ENCODE measurements at regions not wholly inside any gene's neighbourhood (a gene's known extent, or its start where the extent isn't known, plus 50 kb on each side); places are given as distances from the start of the nearest gene placed in this dataset.

DNA sequence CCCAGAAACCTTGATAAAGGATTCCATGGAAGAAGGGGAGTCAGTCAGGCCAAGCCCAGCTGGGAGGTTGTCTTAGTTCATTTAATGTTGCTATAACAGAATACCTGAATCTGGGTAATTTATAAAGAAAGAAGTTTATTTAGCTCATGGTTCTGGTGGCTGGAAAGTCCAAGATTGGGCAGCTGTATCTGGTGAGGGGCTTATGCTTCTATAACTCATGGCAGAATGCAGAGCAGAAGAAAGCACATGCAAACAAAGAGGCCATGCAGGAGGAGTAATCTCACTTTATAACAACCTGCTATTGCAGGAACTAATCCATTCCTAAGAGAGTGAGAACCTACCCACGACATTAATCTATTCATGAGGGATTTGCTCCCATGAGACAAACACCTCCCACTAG, 54.2 kb upstream of the ANKRD1 start:
- DNase-seq (ENCODE audit: low spot score), result no peak

GRCh38 chr10:90977162-90977854, 56.4 kb upstream of the ANKRD1 start:
- no peak for DNase-seq (ENCODE audit: low spot score)

DNA sequence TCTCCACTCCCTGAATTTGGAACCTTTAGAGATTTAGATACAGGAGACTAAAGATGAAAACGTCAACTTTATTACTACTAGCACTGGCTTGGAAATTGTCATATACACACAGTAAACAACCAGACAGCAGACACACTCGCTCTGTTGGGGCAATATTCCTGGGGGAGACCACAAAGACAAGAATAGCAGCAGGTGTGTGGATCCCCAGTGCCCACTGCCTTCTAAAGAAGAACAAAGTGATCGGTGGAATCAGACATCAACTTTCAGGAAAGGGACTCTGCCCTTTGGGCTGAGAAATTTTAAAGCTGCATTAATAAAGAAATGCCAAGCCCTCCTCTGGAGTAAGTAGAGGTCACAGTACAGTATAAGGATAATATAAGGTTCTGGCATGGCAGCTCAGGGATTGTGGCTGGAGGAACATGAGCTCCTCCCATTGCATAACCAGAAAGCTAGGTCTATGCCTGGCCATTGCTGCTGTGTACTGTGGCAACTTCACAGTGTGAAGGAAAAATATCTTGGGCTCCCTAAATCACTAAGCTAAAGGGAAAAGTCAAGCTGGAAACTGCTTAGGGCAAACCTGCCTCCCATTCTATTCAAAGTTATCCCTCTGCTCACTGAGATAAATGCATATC, 57.1 kb upstream of the ANKRD1 start:
- no peak for DNase-seq (ENCODE audit: low spot score)

DNA sequence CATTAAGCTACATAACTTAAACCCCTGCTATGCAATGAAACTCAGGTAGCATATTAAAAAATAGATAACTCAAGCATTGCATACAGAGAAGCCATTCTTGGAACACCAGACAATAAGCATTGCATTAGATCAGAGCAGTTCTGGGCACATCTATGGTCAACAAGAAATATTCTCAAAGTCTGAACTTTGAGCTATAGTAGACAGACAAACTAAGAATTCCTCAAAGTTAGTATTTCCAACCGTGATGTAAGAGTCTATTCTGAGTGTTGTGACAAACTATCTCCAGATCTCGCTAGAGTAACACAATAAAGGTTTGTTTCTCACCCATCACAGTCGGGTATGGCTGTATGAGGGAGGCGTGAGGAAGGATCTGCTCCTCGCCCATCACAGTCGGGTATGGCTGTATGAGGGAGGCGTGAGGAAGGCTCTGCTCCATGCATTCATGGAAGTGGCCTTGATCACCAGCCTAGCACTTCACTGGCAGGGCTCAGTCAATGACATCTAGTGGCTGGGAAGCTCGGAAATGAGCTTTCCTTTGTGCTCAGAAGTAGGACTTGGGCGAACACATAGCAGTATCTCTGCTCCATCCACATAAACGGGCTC, 61.6 kb upstream of the ANKRD1 start:
- no peak for DNase-seq (ENCODE audit: low spot score)

DNA sequence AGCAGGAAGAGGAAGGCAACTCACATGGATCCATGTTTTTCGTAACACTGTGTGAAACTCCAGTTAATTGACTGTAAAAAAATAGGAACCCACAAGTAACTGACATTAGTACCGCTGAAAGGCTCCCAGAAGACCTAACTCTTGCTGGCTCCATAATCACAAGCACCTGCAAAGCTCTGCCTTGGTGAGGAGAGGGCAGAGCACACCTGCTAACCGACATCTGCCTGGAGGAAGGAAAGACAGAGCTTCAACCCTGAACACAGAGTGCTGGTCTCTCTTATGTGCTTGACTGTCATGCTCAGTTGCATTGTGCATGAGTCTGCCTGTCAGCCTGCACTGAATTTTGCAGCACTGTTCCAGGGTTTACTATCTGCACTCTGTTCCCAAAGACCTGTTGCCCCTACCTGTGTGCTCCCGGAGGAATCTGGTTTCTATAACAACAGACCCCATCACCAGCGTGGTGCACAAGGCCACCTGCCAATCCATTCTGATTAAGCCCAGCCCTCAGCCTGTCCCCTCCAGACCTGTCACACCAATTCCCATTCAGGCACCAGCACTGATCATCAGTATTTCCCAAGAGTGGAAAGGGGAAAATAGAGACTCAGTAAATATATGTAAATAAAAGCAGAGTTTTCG, 63.1 kb upstream of the ANKRD1 start:
- DNase-seq (ENCODE audit: low spot score), result no peak

DNA sequence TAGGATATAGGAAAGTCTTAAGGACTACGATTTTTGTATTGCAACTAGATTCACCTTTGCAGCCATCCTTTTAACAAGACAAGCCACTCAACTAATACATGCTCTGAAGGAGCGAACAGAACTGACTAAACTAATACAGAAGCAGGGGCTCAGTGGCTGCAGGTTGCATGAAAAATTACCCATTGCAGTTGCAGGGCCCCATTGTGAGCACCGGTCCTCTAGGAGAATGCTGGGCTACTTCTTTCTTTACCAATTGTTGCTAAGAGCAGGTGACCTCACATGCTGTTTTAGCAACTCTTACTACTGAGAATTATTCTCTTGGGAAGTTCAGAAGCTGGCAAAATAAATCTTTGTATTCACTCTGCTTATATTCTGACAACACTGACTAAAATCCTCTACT, 64.0 kb upstream of the ANKRD1 start:
- no peak for DNase-seq (ENCODE audit: low spot score)

- DNase-seq (ENCODE audit: low spot score), result no peak
These were observed 64.5 kb upstream of the ANKRD1 start for GRCh38 chr10:90985321-90985933.

DNA sequence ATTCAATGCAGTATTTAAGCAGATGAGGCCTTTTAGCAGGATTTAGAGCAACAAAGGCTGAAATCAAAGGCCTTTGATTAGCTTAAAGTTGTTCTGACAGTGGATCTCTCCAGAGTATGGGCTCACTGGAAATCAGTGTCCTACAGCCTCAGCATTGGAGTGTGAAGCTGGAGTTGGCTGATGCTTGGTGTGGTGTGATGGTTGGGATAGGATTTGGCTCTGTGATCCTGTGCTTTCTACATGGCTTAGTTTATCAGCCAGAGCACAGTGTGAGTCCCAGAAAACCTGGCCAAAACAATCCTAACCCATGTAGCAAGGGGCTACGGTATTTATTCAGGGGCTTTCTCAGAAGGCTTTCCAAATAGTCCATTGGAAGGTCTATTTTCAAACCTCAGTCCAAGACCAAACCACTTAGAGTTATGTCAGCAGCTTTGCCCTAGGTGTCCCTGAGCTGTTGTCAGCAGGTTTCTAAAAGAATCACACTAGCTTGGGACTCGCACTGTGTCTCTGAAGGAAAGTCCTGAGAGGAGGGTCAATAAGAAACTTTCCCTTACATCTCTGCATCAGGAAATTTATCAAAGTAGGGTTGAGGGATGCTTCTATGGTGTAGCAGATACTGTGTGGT, 65.4 kb upstream of the ANKRD1 start:
- DNase-seq (ENCODE audit: low spot score), result no peak

GRCh38 chr10:90986870-90987269, 66.0 kb upstream of the ANKRD1 start:
- DNase-seq (ENCODE audit: low spot score), result no peak

DNA sequence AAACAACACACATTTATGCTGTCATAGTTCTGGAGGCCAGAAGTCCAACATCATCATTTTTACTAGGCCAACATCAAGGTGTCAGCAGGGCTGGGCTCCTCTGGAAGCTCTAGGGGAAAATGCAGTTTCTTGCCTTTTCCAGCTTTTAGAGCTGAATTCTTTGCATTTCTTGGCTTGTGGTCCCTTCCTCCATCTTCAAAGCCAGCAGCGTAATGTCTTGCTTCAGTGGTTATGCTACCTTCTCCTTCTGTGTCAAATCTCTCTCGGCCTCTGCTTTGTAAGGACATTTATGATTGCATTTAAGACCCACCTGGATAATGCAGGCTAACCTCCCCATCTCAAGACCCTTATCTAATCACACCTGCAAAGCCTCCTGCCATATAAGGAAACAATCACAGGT, 66.5 kb upstream of the ANKRD1 start:
- DNase-seq (ENCODE audit: low spot score), result no peak

- DNase-seq (ENCODE audit: low spot score), result no peak
These were observed 67.1 kb upstream of the ANKRD1 start for GRCh38 chr10:90988024-90988423.

GRCh38 chr10:90988802-90989201, 67.9 kb upstream of the ANKRD1 start:
- no peak for DNase-seq (ENCODE audit: low spot score)

GRCh38 chr10:90989378-90989777, 68.5 kb upstream of the ANKRD1 start:
- no peak for DNase-seq (ENCODE audit: low spot score)

DNA sequence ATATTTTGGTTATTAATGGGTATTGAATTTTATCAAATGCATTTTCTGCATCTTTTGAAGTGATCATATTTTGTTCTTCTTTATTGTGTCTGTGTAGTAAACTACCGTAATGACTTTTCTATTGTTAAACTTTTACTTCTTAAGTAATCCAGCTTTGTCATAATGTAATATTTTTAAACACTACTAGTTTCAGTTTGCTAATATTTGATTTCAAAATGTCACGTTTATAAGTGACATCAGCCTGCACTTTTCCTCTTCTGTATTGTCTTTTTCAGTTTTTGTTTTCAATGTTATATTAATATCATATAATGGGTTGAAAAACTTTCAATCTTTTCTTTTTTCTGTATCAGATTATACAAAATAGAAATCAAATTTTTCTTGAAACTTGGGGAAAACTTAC, 71.6 kb upstream of the ANKRD1 start:
- DNase-seq (ENCODE audit: low spot score), result no peak

GRCh38 chr10:90993340-90993739, 72.5 kb upstream of the ANKRD1 start:
- DNase-seq (ENCODE audit: low spot score), result peak; percentile 32

DNA sequence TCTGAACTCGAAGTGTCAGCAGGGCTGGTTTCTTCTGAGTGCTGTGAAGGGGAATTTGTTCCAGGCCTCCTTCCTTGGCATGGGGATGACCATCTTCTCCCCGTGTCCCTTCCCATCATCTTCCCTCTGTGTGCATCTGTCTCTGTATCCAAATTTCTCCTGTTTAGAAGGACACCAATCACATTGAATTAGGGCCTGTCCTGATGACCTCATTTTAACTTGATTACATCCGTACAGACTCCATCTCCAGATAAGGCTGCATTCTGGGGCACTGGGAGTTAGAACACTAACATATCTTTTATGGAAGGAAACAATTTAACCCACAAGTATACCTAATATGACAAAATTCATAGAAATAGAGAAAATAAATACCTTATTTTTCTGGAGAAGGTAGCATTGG, 76.8 kb upstream of the ANKRD1 start:
- DNase-seq (ENCODE audit: low spot score), result no peak

- no peak for DNase-seq (ENCODE audit: low spot score)
These were observed 78.0 kb upstream of the ANKRD1 start for GRCh38 chr10:90998733-90999511.

- DNase-seq (ENCODE audit: low spot score), result no peak
These were observed 78.8 kb upstream of the ANKRD1 start for GRCh38 chr10:90999512-91000172.

GRCh38 chr10:91000470-91000869, 79.6 kb upstream of the ANKRD1 start:
- DNase-seq (ENCODE audit: low spot score), result no peak

- DNase-seq (ENCODE audit: low spot score), result no peak
These were observed 80.1 kb upstream of the ANKRD1 start for GRCh38 chr10:91000985-91001384.

DNA sequence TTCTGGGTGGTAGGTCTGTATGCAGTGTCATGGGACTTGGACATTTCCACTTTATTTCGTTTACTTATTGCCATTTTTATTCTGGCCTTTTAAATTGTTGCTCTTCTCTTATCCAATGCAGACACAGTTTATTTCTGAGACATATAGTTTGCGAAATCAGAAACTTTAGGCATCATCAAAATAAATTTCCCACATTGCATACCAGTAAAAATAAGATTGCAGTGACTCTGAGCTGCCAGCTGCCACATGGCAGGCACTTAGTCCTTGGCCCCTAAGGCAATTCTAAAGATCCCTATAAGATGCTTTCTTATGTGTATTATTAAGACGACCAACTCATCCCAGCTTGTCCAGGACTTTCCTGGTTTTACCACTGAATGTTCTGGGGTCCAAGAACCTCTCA, 81.8 kb upstream of the ANKRD1 start:
- DNase-seq (ENCODE audit: low spot score), result no peak

Data from AG20443 (cell line).